ENCODE measurements at regions not wholly inside any gene's neighbourhood (a gene's known extent, or its start where the extent isn't known, plus 50 kb on each side); places are given as distances from the start of the nearest gene placed in this dataset.

GRCh38 chr1:168974611-168975010 is 131.9 kb upstream of the ATP1B1 start:
- H3K36me3 ChIP-seq (ENCODE audit: control insufficient read depth, insufficient read depth, low read length): no peaks in the 10 kb centered on the region
- H3K27ac ChIP-seq (ENCODE audit: low read length): no peak overlapping the region
- H3K4me3 ChIP-seq (ENCODE audit: low read length): no peak overlapping the region
- H3K27me3 ChIP-seq (ENCODE audit: control insufficient read depth, insufficient read depth, low read length): no peaks in the 10 kb centered on the region
- no peaks in the 10 kb centered on the region for H3K9me3 ChIP-seq (ENCODE audit: control insufficient read depth, low read depth, low read length)
- no peaks in the 10 kb centered on the region for H3K4me1 ChIP-seq (ENCODE audit: control insufficient read depth, insufficient read depth, low read length)
- no peak for DNase-seq

GRCh38 chr1:168976267-168976666 is 130.2 kb upstream of the ATP1B1 start:
- H3K4me3 ChIP-seq (ENCODE audit: low read length): no peak overlapping the region
- no peak for DNase-seq
- no peaks in the 10 kb centered on the region for H3K4me1 ChIP-seq (ENCODE audit: control insufficient read depth, insufficient read depth, low read length)
- no peak overlapping the region for H3K27ac ChIP-seq (ENCODE audit: low read length)
- no CpG with 5 or more reads among the region's 1 CpG for WGBS (ENCODE audit: insufficient coverage, low lambda C conversion rate)
- H3K27me3 ChIP-seq (ENCODE audit: control insufficient read depth, insufficient read depth, low read length): no peaks in the 10 kb centered on the region
- H3K36me3 ChIP-seq (ENCODE audit: control insufficient read depth, insufficient read depth, low read length): no peaks in the 10 kb centered on the region
- no peaks in the 10 kb centered on the region for H3K9me3 ChIP-seq (ENCODE audit: control insufficient read depth, low read depth, low read length)

- Histone ChIP-seq H3K4me3 (ENCODE audit: low read length) (no peak overlapping the region), H3K4me1 (ENCODE audit: control insufficient read depth, insufficient read depth, low read length) (no peaks in the 10 kb centered on the region), H3K9me3 (ENCODE audit: control insufficient read depth, low read depth, low read length) (no peaks in the 10 kb centered on the region), H3K27ac (ENCODE audit: low read length) (no peak overlapping the region), H3K36me3 (ENCODE audit: control insufficient read depth, insufficient read depth, low read length) (no peaks in the 10 kb centered on the region), H3K27me3 (ENCODE audit: control insufficient read depth, insufficient read depth, low read length) (no peaks in the 10 kb centered on the region)
- WGBS (ENCODE audit: insufficient coverage, low lambda C conversion rate): no CpG with 5 or more reads among the region's 5 CpGs
- DNase-seq: no peak
Measured at GRCh38 chr1:168977618-168978017, 128.9 kb upstream of the ATP1B1 start.

GRCh38 chr1:168979276-168979675 is 127.2 kb upstream of the ATP1B1 start:
- 100% methylated on average over 2 of the region's 4 CpGs for WGBS (ENCODE audit: insufficient coverage, low lambda C conversion rate)
- H3K4me3 ChIP-seq (ENCODE audit: low read length): no peak overlapping the region
- no peak overlapping the region for H3K27ac ChIP-seq (ENCODE audit: low read length)
- DNase-seq: no peak
- no peaks in the 10 kb centered on the region for H3K27me3 ChIP-seq (ENCODE audit: control insufficient read depth, insufficient read depth, low read length)
- H3K4me1 ChIP-seq (ENCODE audit: control insufficient read depth, insufficient read depth, low read length): no peaks in the 10 kb centered on the region
- H3K36me3 ChIP-seq (ENCODE audit: control insufficient read depth, insufficient read depth, low read length): no peaks in the 10 kb centered on the region
- H3K9me3 ChIP-seq (ENCODE audit: control insufficient read depth, low read depth, low read length): no peaks in the 10 kb centered on the region

GRCh38 chr1:168980180-168980579 is 126.3 kb upstream of the ATP1B1 start:
- Histone ChIP-seq H3K27ac (ENCODE audit: low read length) (no peak overlapping the region), H3K4me3 (ENCODE audit: low read length) (no peak overlapping the region), H3K36me3 (ENCODE audit: control insufficient read depth, insufficient read depth, low read length) (no peaks in the 10 kb centered on the region), H3K4me1 (ENCODE audit: control insufficient read depth, insufficient read depth, low read length) (no peaks in the 10 kb centered on the region), H3K9me3 (ENCODE audit: control insufficient read depth, low read depth, low read length) (no peaks in the 10 kb centered on the region), H3K27me3 (ENCODE audit: control insufficient read depth, insufficient read depth, low read length) (no peaks in the 10 kb centered on the region)
- no peak for DNase-seq

- no peak for DNase-seq
- Histone ChIP-seq H3K9me3 (ENCODE audit: control insufficient read depth, low read depth, low read length) (no peaks in the 10 kb centered on the region), H3K4me1 (ENCODE audit: control insufficient read depth, insufficient read depth, low read length) (no peaks in the 10 kb centered on the region), H3K27me3 (ENCODE audit: control insufficient read depth, insufficient read depth, low read length) (no peaks in the 10 kb centered on the region), H3K4me3 (ENCODE audit: low read length) (no peak overlapping the region), H3K36me3 (ENCODE audit: control insufficient read depth, insufficient read depth, low read length) (no peaks in the 10 kb centered on the region), H3K27ac (ENCODE audit: low read length) (no peak overlapping the region)
Measured at GRCh38 chr1:168980656-168981055, 125.8 kb upstream of the ATP1B1 start.

- H3K4me3 ChIP-seq (ENCODE audit: low read length): no peak overlapping the region
- no peaks in the 10 kb centered on the region for H3K27me3 ChIP-seq (ENCODE audit: control insufficient read depth, insufficient read depth, low read length)
- H3K9me3 ChIP-seq (ENCODE audit: control insufficient read depth, low read depth, low read length): no peaks in the 10 kb centered on the region
- no peak for DNase-seq
- H3K4me1 ChIP-seq (ENCODE audit: control insufficient read depth, insufficient read depth, low read length): no peaks in the 10 kb centered on the region
- no peaks in the 10 kb centered on the region for H3K36me3 ChIP-seq (ENCODE audit: control insufficient read depth, insufficient read depth, low read length)
- no peak overlapping the region for H3K27ac ChIP-seq (ENCODE audit: low read length)
- WGBS (ENCODE audit: insufficient coverage, low lambda C conversion rate): 100% methylated on average over 1 of the region's 4 CpGs
Measured at GRCh38 chr1:168982778-168983177, 123.7 kb upstream of the ATP1B1 start.

- 96% methylated on average over 3 of the region's 4 CpGs for WGBS (ENCODE audit: insufficient coverage, low lambda C conversion rate)
- Histone ChIP-seq H3K4me1 (ENCODE audit: control insufficient read depth, insufficient read depth, low read length) (no peaks in the 10 kb centered on the region), H3K9me3 (ENCODE audit: control insufficient read depth, low read depth, low read length) (no peaks in the 10 kb centered on the region), H3K4me3 (ENCODE audit: low read length) (no peak overlapping the region), H3K27me3 (ENCODE audit: control insufficient read depth, insufficient read depth, low read length) (no peaks in the 10 kb centered on the region), H3K27ac (ENCODE audit: low read length) (no peak overlapping the region), H3K36me3 (ENCODE audit: control insufficient read depth, insufficient read depth, low read length) (no peaks in the 10 kb centered on the region)
- no peak for DNase-seq
Measured at GRCh38 chr1:168987330-168987729, 119.2 kb upstream of the ATP1B1 start.

GRCh38 chr1:168987923-168988322 is 118.6 kb upstream of the ATP1B1 start:
- no CpG with 5 or more reads among the region's 2 CpGs for WGBS (ENCODE audit: insufficient coverage, low lambda C conversion rate)
- H3K27ac ChIP-seq (ENCODE audit: low read length): no peak overlapping the region
- no peak for DNase-seq
- no peaks in the 10 kb centered on the region for H3K9me3 ChIP-seq (ENCODE audit: control insufficient read depth, low read depth, low read length)
- no peak overlapping the region for H3K4me3 ChIP-seq (ENCODE audit: low read length)
- no peaks in the 10 kb centered on the region for H3K36me3 ChIP-seq (ENCODE audit: control insufficient read depth, insufficient read depth, low read length)
- H3K4me1 ChIP-seq (ENCODE audit: control insufficient read depth, insufficient read depth, low read length): no peaks in the 10 kb centered on the region
- no peaks in the 10 kb centered on the region for H3K27me3 ChIP-seq (ENCODE audit: control insufficient read depth, insufficient read depth, low read length)

- Histone ChIP-seq H3K36me3 (ENCODE audit: control insufficient read depth, insufficient read depth, low read length) (no peaks in the 10 kb centered on the region), H3K4me3 (ENCODE audit: low read length) (no peak overlapping the region), H3K9me3 (ENCODE audit: control insufficient read depth, low read depth, low read length) (no peaks in the 10 kb centered on the region), H3K27me3 (ENCODE audit: control insufficient read depth, insufficient read depth, low read length) (no peaks in the 10 kb centered on the region), H3K4me1 (ENCODE audit: control insufficient read depth, insufficient read depth, low read length) (no peaks in the 10 kb centered on the region), H3K27ac (ENCODE audit: low read length) (no peak overlapping the region)
- DNase-seq: no peak
Measured at GRCh38 chr1:168989985-168990384, 116.5 kb upstream of the ATP1B1 start.

- WGBS (ENCODE audit: insufficient coverage, low lambda C conversion rate): 100% methylated on average over 1 of the region's 4 CpGs
Measured at GRCh38 chr1:168991667-168992475, 114.6 kb upstream of the ATP1B1 start.

More at GRCh38 chr1:168991667-168992475, 114.6 kb upstream of the ATP1B1 start:
- no peak overlapping the region for H3K27ac ChIP-seq (ENCODE audit: low read length)
- no peaks in the 10 kb centered on the region for H3K36me3 ChIP-seq (ENCODE audit: control insufficient read depth, insufficient read depth, low read length)
- no peak for DNase-seq
- no peak overlapping the region for H3K4me3 ChIP-seq (ENCODE audit: low read length)
- H3K9me3 ChIP-seq (ENCODE audit: control insufficient read depth, low read depth, low read length): no peaks in the 10 kb centered on the region
- no peaks in the 10 kb centered on the region for H3K4me1 ChIP-seq (ENCODE audit: control insufficient read depth, insufficient read depth, low read length)
- no peaks in the 10 kb centered on the region for H3K27me3 ChIP-seq (ENCODE audit: control insufficient read depth, insufficient read depth, low read length)

All from large intestine (tissue), 3 donors.